HG03039 (cell line): ENCODE measurements at regions not wholly inside any gene's neighbourhood (a gene's known extent, or its start where the extent isn't known, plus 50 kb on each side); places are given as distances from the start of the nearest gene placed in this dataset.
A peak's percentile ranks its signal among the peaks of the same experiment; 100 is the strongest.
"Not testable (repeated sequence)": the region's sequence is repeated elsewhere in the genome, so short reads cannot be mapped to it uniquely, and the experiment has no call there.

ENCODE experiments used
- ATAC-seq: cut with Tn5 transposase; IDR thresholded peaks from one replicate; pipeline ENCODE4 v1.9.1; 2021; ENCODE audit warnings: mild to moderate bottlenecking, moderate library complexity; ENCODE audit not compliant: unreplicated experiment

GRCh38 chr11:104705490-104706190 lies 192.6 kb downstream of the CASP12 start:
- ATAC-seq: peak; percentile 99

DNA sequence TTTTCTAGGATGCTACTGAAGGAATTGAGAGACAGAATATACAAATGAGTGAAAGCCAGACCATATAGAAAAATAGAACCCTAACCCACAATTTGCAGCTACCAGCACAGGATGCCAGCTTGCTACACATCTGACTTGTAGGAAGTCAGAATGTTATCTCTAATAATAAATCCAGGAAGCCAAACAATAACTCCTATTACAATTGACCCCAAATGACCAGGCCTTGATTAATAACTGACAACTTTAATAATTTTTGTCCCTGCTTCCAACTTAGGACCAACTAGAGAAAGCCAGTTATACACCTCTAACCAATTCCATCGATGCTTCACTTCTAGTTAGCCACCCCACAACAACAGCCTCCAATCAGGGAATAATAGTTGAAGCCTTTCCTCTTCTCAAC lies 193.4 kb downstream of the CASP12 start:
- no peak for ATAC-seq

GRCh38 chr11:104704146-104704830 lies 194.0 kb downstream of the CASP12 start:
- no peak for ATAC-seq

DNA sequence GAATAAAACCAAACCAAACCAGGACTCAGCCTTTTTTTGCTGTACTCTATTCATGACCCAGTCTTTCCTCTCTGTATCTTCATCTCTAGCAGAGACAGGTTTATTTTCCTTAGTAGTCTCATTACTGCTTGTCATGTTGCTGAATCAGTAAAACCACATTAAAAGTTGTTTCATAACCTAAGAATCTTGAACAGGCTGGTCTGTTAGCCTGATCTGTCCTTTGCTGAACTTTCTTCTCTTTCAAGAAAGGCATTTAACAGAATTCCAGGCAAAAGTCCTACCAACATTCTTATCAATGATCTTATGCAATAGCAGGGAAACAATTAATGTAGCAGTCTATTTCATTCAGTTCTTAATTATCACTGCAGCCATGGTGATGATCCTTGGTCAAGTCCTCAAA lies 197.7 kb downstream of the CASP12 start:
- no peak for ATAC-seq

DNA sequence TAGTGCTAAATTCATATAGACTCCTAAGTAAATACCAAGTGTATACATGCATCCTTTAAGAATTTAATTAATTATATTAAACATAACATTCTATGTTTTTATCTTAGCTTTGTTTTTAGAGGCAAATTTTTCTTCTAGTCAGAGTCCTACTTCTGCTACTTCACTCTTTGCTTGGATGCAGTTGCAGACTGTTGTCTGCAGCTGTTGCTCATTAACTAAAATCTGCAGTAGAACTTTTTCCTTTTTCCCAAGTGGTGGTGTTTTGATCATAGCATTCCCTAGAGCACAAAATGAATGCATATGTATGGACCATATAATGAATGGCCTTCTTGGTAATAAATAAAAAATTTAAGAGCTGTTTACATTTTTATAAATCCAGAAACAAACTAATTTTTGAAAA lies 198.3 kb downstream of the CASP12 start:
- no peak for ATAC-seq

GRCh38 chr11:104695065-104695463 lies 203.2 kb downstream of the CASP12 start:
- ATAC-seq: no peak

- ATAC-seq: no peak
These were observed 203.8 kb downstream of the CASP12 start for GRCh38 chr11:104694259-104695064.

DNA sequence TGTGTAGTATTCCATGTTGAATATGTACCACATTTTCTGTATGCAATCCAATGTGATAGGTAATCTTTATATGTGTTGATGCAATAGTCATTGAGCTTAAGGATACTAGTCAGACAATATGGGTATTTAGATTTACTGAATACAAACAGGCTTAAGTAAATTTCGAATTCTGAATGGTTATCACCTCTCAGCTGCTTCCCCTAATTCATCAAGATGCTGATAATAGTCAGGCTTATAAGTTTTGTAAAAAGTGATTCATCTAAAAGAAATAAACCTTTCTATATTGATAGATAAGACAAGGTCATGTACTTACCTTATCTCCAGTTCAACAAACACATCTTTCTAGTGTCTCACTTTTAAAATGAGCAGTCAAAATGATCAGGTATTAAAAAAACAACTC lies 205.5 kb downstream of the CASP12 start:
- no peak for ATAC-seq

DNA sequence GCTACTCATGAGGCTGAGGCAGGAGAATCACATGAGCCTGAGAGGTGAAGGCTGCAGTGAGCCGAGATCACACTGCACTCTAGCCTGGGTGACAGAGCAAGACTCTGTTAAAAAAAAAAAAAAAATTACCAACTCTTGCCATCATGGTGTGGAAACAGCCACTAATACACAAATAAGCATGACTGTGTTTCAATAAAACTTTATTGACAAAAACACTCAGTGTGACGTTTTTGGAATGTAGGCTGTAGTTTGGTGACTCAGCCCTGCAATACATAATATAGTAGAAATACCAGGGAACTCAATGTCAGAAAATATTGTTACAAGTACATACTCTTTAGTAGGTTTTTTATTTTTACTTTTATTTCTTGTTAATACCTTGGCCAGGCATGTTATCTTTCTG lies 207.1 kb downstream of the CASP12 start:
- no peak for ATAC-seq

GRCh38 chr11:104690241-104690640 lies 208.0 kb downstream of the CASP12 start:
- ATAC-seq: no peak

DNA sequence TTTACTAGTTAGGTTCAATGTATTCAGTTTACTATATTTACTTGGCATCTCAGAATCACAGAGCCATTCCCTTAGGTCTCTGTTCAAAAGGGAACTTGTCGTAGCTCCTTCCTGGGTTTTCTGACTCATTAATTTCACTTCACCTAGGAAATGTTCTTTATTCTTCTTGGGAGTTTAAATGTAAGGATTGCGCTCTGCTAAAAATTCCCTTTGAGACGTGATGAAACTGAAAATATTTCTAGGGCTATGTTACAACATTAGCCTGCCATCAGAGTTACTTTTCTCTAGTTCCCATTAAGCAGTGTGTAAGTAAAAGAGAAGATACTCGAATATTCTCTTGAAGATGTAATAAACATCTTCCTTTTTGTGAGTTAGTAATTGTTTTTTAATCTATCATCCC lies 209.5 kb downstream of the CASP12 start:
- no peak for ATAC-seq

- no peak for ATAC-seq
These were observed 216.1 kb downstream of the CASP12 start for GRCh38 chr11:104682206-104682605.

DNA sequence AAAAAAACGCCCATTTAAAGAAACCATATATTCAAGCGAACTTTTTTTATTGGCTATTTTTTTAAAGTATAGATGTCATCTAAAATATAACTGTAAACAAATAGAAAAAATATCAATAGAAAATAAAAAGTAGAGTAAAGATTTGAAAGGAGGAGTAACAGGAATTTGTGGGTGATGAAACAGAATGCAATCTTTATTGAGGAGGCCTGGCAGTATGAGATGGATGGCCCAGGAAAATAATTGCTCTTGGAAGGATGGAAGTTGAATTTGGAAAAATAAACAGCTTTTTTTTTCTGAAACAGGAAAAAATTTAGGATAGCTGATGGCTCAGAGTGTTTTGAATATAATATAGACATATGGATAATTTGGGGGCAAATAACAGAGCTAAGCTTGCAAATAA lies 219.0 kb downstream of the CASP12 start:
- ATAC-seq: no peak

DNA sequence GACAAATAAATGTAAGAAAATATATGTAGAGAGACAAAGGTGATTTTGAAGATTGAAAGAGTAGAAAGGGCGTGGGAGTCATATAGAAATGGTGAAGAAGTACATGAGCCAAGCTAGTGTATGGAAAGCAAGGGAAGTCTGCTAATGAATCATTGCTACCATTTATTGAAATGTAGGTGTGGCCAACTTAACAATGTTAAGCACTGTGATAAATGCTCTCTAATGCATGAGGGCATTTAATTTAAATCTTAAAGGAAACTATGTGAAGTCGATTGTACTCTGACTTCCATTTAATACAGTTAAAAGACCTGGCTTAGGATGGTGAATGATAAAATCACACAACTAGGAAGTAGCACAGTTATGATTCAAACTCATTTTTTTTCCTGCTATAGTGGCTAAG lies 219.9 kb downstream of the CASP12 start:
- no peak for ATAC-seq

GRCh38 chr11:104677069-104677468 lies 221.2 kb downstream of the CASP12 start:
- not testable (repeated sequence) for ATAC-seq

- no peak for ATAC-seq
These were observed 225.4 kb downstream of the CASP12 start for GRCh38 chr11:104672897-104673296.

DNA sequence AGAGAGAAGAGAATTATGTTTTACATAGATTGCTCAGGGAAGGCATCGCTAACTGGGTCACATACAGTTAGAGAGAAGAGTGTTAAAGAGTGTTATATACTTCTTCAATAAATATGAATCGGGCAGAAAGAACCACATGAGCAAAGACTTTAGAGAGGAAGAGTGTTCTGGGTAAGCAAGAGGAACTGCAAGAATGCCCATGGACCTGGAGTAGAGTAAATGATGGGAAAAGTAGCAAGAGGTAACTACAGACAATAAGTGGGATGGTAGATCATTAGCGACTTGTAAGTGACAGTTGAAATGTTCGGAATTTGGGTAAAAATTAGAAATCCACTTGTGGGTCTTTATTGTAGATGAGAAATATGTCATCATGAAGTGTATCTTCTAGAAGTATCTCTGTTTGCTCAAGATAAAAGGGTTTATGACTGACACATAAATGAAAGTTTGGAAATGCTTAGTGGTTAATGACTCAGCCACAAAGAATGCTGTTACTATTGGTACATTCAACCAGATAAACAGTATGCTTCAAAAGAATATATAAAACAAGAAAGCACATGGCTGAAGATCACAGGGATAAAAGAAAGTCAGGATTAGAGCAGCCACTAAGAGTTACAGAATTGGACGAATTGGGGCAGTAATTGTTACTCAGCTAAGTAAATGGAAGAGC lies 229.3 kb downstream of the CASP12 start:
- ATAC-seq: no peak

- no peak for ATAC-seq
These were observed 231.6 kb downstream of the CASP12 start for GRCh38 chr11:104666624-104667023.

GRCh38 chr11:104665641-104666040 lies 232.6 kb downstream of the CASP12 start:
- ATAC-seq: no peak

- no peak for ATAC-seq
These were observed 234.8 kb downstream of the CASP12 start for GRCh38 chr11:104663190-104664140.
